ENCODE measurements at regions not wholly inside any gene's neighbourhood (a gene's known extent, or its start where the extent isn't known, plus 50 kb on each side); places are given as distances from the start of the nearest gene placed in this dataset.
"Not testable (repeated sequence)": the region's sequence is repeated elsewhere in the genome, so short reads cannot be mapped to it uniquely, and the experiment has no call there.

DNA sequence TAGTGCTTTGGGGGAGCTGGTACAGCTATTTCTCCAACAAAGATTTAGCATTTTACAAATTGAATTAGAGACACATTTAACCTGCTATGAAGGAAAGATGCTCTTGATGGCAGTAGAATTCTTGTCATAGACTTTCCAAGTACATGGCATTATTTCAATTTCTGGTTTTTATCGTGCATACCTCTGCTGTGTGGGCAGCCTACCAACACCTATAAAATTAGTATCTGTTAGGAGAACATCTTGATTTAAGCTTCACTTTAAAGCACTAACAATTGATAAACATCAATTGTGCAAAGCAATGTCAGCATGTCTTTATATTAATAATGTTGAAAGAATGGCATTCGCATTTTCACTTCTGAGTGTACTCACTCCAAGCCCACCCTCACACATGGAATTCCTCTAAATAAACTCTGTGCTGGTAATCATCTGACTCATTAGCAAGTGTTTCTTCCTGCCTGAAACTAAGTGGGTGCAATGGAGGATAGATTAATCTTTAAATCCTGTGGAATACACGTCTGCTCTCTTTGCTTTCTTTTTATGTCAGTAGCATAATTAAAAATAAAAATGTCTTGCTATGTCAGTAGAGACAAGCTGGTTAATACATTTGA lies 279.8 kb upstream of the MAGEB18 start:
- DNase-seq: no peak

DNA sequence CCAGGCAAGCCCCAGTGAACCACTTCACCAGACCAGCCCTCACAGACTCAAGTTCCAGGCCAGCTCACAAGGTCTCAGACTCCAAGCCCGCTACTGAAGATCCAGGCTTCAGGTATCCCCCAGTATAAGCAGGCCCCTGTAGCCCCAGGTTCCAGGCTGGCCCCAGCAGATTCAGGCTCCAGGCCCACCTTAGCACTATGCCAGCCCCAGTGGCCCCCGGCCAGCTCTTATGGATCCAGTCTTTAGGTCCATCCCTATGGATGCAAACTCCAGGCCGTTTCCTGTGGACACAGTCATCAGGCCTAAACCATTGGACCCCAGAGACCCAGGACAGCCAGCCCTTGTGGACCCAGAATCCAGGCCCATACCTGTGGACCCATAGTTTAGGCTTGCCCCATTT lies 277.8 kb upstream of the MAGEB18 start:
- DNase-seq: no peak

- DNase-seq: no peak
These were observed 268.4 kb upstream of the MAGEB18 start for GRCh38 chrX:25869761-25870160.

DNA sequence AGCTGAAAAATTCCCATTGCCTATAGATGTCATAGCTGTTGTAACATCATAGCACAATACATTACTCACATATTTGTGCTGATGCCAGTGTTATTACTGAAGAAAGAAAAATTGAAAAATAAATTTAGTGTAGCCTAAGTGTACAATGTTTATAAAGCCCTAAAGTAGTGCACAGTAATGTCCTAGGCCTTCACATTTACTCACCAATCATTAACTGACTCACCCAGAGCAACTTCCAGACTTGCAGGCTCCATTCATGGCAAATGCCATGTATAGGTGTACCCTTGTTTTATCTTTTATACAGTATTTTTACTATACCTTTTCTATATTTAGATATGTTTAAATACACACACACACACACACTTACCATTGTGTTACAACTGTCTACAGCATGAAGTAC lies 265.4 kb upstream of the MAGEB18 start:
- DNase-seq: no peak

- no peak for DNase-seq
These were observed 264.9 kb upstream of the MAGEB18 start for GRCh38 chrX:25873196-25873595.

- no peak for DNase-seq
These were observed 259.3 kb upstream of the MAGEB18 start for GRCh38 chrX:25878806-25879205.

DNA sequence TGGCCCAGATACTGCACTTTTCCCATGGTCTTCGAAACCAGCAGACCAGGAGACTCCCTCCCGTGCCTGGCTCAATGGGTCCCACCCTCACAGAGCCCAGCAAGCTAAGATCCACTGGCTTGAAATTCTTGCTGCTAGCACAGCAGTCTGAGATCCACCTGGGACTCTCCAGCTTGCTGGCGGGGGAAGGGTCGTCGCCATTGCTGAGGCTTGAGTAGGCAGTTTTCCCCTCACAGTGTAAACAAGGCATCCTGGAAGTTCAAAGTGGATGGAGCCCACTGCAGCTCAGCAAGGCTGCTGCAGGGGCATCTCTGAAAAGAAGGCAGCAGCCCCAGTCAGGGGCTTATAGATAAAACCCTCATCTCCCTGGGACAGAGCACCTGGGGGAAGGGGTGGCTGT lies 255.6 kb upstream of the MAGEB18 start:
- DNase-seq: not testable (repeated sequence)

GRCh38 chrX:25897758-25898157 lies 240.4 kb upstream of the MAGEB18 start:
- DNase-seq: no peak

DNA sequence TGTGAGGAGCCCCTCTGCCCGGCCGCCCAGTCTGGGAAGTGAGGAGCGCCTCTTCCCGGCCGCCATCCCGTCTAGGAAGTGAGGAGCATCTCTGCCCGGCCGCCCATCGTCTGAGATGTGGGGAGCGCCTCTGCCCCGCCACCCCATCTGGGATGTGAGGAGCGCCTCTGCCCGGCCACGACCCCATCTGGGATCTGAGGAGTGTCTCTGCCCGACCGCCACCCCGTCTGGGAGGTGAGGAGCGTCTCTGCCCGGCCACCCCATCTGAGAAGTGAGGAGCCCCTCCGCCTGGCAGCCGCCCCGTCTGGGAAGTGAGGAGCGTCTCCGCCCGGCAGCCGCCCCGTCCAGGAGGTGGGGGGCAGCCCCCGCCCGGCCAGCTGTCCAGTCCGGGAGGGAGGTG lies 232.4 kb upstream of the MAGEB18 start:
- not testable (repeated sequence) for DNase-seq

DNA sequence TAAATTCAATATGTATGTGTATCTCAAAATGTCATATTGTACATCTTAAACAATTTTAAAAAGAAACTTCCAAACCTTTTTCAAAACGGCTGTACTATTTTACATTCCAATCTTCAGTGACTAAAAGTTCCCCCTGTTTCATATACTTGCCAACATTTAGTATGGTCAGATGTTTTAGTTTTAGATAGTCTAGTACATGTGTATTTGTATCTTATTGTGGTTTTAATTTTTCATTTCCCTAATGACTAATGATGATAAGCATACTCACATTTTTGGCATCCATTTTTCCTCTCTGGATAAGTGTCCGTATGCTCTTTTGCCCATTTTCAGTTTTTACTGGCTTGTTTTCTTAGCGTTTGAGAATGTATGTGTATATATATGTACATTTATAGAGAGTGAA lies 212.2 kb upstream of the MAGEB18 start:
- no peak for DNase-seq

GRCh38 chrX:25928316-25928715 lies 209.8 kb upstream of the MAGEB18 start:
- no peak for DNase-seq

DNA sequence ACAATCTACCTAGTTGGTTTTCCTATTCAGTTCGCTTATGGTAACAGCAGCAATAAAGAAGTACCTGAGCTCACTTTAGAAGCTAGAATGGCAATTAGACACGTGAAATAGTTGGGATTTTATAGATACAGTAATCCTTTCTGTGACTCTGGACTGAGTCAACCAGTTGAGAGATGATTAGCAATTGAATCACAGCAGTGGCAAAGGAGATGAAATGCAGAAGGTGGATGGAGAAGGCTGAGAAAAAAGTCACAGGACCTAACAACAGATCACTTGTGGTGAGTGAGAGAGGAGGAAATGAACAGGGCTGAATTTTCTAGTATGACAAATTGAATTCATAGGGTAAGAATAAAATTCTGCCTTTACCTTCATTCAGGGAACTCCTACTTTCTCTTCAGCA lies 197.1 kb upstream of the MAGEB18 start:
- DNase-seq: no peak

GRCh38 chrX:25941559-25942250 lies 196.4 kb upstream of the MAGEB18 start:
- no peak for DNase-seq

DNA sequence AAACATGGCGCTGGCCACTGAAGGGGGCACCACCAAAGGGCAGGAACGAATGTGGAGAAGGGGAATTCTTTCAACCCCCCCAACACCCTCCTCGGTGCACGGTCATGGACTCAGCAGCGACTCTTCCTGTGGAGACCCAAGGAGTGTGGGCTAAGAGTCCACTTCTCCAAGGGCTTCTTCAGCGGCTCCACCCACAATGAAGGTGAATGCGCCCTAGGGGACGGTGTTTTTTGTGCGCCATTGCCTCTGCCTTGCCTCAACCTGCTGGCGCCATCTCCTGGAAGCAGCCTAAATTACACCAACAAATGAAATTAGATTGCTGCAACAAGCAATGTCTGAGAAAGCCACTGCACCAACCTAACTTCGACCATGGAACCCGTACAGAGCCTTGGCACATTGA lies 169.2 kb upstream of the MAGEB18 start:
- DNase-seq: no peak

DNA sequence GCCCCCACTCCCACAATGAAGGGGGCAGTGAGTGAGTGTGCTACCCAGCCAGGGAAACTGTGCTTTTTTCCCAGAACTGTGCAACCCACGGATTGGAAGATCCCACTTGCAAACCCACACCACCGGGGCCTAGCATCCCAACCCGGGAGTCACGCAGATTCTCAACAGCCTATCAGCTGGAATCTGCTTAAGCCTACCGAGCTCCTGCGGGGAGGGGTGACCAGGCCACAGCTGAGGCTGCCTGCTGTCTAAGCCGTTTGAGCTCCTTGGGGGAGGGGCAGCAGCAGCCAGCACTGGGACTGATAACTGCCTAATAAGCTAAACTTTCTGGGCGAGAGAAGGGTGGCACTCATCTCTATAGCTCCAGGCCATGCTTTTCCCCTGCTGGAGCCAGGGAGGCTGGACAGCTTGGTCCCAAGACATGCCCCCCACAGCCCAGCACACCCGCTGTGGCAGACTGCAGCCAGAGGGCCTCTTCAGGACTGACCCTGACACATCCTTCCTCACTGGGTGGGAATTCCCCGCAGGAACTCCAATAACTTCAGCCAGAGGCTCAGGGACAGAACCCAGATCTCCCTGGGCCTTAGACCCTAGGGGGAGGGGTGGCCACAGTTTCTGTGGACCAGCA lies 161.3 kb upstream of the MAGEB18 start:
- DNase-seq: no peak

DNA sequence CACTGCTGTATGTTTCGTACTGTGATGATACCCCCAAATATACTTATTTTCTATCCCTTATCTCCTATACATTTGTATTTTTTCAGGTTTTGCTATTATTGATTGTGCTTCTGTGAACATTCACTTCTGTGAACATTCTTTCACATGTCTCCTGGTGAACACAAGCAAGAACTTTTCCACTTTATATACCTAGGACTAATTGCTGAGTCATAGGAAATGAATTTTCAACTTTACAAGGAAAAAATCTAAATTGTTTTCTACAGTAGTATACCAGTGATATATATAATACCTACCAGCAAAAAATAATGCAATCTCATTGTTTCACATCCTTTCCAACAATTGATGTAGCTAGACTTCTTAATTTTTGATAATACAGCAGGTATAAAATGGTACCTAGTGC lies 139.5 kb upstream of the MAGEB18 start:
- no peak for DNase-seq

GRCh38 chrX:26007462-26007861 lies 130.7 kb upstream of the MAGEB18 start:
- DNase-seq: no peak

DNA sequence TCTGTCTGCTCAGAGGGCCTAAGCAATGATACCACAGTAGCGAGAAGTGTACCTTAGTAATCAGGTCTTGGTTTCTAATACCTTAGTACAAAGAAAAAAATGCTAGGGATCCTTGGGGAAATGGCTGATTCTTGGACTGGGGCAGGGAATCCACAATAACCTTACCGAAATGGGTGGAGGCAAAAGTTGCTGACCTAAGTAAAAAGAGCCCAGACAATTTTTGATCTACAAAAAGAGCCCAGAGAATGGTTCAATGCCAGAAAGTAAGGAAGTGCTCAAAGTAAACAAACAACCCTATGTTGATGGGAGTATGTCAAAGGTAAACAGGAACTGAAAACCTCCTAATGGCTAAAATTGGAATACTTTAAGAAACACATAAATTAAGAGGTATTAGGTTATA lies 130.1 kb upstream of the MAGEB18 start:
- no peak for DNase-seq

- DNase-seq: no peak
These were observed 129.5 kb upstream of the MAGEB18 start for GRCh38 chrX:26008691-26009090.

GRCh38 chrX:26019386-26019785 lies 118.8 kb upstream of the MAGEB18 start:
- DNase-seq: no peak

GRCh38 chrX:26026179-26026578 lies 112.0 kb upstream of the MAGEB18 start:
- DNase-seq: no peak

GRCh38 chrX:26032111-26032912 lies 105.8 kb upstream of the MAGEB18 start:
- no peak for DNase-seq

DNA sequence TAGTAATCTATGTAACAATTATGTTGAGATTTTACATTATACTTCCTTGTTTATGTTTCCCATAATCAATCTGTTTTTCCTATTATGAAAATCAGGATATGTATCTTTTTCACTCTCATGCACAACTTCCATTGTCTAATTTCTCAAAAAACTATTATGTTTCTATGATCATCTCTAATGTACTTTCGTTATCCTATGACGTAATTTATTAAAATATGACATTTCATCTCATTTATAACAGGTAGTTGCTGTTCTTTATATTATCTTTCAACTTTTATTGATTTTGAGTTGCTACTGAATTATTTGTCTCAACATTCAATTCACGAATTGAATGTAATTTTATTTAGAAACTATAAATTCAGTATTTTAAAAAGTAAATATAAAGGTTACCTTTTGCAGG lies 100.8 kb upstream of the MAGEB18 start:
- no peak for DNase-seq

DNA sequence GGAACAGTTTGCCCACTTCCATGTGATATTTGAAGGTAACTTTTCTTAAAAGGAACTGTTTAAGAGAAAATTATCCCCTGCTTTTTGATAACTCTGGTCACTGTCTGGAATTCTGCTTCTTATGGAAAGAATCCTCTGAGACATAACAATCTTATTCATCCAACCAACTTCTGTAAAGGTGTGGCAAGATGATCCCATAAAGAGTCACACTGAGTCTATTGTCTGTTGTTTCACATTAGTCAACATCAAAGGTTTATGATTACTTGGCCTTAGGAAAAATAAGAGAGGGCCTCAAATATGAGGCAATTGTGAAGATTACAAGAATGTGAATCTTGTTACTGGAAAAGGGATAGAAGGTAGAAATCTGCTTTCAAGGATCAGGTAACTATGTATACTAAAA lies 88.0 kb upstream of the MAGEB18 start:
- DNase-seq: no peak

Data from T1000 (cell line).